SHP77 treated with DMSO at 0.1 percent for 48 hours (cell line): ENCODE measurements at regions not wholly inside any gene's neighbourhood (a gene's known extent, or its start where the extent isn't known, plus 50 kb on each side); places are given as distances from the start of the nearest gene placed in this dataset.

Experiments used
- DNase-seq: peaks from one replicate; lab custom pipeline; 2025; lab: John Stamatoyannopoulos, UW

DNA sequence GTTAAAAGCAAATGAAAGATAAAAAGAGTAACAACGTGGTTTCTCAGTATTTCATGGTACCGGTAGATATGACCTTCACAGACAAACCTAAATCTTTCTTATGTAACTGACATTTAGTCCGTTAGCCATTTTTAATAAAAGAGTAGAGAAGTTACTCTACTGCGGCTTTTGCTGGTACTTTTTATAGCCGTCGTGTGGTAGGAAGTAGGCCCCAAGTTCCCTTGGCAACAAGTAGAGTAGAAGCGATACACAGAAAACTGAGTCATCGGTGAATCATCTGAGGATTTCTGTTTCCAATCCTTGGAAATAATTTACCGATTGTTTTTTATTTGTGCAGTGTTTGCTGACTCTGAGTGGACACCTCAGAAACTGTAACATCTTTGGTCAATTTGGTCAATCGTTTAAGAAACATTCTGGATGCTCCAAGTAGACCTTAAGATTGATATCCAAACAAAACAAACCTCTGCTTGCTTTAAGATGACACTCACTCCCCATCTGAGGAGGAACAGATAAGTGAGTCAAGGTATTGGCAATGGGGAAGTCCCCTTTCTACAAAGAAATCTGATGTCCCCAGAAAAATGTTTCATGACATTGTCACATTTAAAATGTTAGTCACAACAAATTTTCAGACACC is 63.9 kb upstream of the AHR start:
- peak; percentile 31 for DNase-seq

DNA sequence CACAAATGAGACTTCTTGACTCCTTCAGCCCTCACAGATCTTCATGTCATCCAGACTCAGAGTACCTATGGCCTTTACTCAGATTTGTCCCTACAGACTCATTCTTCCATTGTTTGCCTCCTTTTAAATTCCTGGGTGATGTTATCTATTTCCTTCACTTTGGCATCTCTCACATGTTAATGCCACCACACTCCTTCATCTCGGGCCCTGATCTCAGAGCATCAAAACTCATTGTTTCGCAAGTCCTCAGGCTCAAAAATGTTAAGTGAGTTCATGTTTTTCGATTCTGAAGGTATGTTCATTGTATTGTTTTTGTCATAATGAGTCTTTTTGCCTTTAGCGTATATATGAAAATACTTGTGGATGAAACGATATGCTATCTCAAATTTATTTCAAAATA is 62.3 kb upstream of the AHR start:
- DNase-seq: no peak

DNA sequence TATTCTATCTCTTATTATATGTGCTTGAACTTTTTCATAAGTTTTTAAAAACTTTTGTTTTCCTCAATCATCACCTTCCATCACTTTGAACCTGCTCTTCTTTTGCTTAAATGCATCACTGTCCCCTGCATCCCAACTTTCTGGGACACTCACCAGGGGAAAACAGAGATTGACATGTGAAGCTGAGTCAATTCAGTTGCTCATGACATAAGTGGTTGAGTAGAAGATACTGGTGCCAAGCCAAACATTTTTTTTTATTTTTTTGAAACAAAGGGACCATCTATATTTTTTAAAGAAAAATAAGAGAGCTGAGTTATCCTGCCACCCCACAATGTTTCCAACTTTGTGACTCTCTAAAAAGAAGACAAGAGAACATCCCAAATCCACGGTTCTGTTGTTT is 61.8 kb upstream of the AHR start:
- no peak for DNase-seq

DNA sequence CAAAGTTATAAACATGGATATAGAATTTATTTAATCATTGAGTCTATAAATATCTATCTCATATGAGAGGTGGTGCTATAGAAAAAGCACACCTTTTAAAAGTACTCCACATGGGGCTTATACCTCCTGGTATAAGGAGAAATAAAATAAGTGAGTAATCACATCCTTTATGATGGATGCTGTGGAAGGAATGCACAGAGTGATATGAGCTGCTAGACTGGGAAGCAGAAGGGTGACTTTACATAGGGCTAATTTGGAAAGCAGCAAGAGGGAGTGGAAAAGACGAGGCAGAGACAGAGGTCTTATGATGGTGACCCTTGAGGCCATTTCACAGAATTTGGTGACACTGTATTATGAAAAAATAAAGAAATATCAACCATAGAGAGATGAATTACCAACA is 59.4 kb upstream of the AHR start:
- DNase-seq: no peak

DNA sequence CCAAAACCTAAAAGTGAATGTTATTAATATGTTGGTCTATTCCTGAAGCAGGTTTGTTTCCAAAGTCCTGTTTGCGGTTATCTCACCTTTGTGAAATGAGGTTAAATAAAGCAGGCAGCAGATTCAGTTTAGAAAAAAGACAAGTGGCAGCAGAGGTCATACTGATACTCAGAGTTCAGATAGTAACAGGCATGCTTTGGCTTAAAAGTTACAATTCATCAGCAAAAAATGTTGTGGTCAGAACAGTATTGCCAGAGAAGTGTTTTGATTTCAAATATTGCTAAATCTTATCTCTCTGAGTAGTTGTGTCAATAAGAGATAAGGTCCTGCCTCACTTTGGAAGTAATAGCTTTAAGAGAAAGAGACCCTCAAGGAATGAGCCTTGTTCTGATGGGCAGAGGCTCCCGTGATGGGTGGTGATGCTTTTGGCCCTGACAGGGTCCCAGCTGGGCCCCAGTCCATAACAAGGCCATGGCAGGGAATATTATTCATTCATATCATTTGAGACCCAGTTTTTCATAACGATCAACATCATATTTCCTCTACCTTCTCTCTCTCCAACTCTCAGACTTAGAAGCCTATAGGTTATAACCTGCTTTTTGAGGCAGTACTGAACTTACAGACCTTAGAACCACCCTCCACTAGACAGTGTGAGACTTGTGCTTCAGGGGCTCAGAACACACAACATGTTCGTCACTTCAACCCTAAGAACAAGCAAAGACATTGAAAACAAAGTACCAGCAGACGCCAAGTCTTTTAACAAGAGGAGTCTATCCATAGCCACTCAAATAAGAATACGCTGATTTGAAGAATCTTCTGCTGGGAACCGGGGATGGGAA is 58.5 kb upstream of the AHR start:
- no peak for DNase-seq

DNA sequence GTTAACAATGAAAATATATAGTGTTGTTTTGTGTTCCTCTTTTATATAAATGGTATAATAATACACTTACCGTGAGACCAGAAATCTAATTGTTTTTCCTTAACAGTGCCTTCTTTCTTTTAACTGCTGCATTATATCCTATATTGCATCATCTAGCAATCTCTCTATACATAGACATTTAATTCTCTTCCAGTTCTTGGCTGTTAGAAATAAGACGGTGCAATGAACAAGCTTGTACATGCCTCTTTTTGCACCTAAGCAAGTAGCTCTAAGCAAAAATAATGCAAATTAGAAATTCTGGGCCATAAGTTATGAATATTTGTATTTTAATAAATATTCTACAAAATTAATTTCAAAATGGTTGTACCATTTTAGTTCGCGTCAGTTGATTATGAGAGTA is 55.9 kb upstream of the AHR start:
- DNase-seq: no peak

DNA sequence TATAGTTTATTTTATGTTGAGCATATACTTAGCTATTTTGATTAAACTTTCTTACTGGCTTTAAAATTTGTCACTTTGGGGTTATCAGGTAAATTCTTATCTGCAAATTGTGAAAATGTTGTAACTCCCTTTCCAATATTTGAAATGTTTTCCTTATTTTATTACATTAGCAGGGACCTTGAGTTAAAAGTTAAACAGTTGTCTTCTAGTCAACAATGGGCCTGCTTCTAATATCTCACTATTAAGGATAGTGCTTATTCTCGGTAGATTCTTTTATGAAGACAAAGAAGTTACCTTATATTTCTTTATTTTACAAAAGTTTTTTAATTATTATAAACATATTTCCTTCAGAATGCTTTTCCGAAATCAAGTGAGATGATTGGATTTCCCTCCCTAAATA is 53.7 kb upstream of the AHR start:
- DNase-seq: no peak

DNA sequence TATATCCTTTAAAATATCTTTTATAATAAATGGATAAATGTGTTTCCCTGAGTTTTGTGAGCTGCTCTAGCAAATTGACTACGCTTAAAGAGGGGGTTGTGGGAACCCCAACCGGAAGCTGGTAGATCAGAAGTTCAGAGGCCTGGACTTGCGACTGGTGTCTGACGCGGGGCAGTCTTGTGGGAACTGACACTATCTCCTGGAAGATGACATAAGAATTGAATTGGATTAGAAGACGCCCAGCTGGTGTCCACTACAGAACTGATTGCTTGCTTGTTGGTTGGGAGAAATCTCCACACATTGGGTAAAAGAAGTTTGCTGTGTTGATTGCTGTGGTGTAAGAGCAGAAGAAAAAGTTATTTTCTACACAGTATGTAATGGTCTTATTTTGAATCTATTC is 51.1 kb upstream of the AHR start:
- DNase-seq: no peak

DNA sequence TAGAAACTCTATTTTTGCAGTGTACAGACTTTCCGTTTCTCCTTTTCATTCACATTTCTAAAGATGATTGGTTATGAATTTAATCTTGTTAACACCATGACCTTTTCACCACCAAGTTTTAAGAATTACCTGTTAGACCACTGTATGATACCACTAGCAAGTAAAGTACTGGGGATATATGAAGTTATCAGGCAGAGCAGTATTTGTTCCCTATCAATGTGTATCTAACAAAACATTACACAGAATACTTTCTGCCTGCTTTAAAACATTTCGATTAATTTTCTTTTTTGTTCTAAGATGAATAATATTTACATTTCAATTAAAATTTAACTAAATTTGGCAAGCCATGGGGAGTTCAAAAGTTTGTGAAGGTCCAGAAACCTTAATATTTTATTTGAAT is 49.9 kb upstream of the AHR start:
- DNase-seq: no peak
